HepG2 (cell line): ENCODE measurements at regions not wholly inside any gene's neighbourhood (a gene's known extent, or its start where the extent isn't known, plus 50 kb on each side); places are given as distances from the start of the nearest gene placed in this dataset.

Experiments
- ATAC-seq: fragments of 200-7000 bp; cut with Tn5 transposase; 3 replicates; pipeline ENCODE4 v1.9.1; 2020; ENCODE audit warnings: mild to moderate bottlenecking, moderate library complexity
- BruUV-seq: library from RNA; stranded (reverse); fragments of 400-500 nt; replicated peaks from 2 replicates; lab custom pipeline; 2021; lab: Mats Ljungman, UMichigan
- CTCF ChIA-PET: fragments of 300-600 bp; formaldehyde crosslinking; extraction: SDS; loops from one replicate; lab custom pipeline; 2021; ENCODE audit warnings: low total read pairs, inconsistent platforms, low intra/inter-chr PET ratio; lab: Yijun Ruan, JAX
- POLR2A ChIA-PET: fragments of 350-600 bp; sonication (Branson Sonifier 250); formaldehyde crosslinking; loops from one replicate; lab custom pipeline; 2020; ENCODE audit warnings: antibody characterized with exemption, inconsistent platforms; lab: Yijun Ruan, JAX
- DNase-seq: peaks from one replicate; pipeline ENCODE4 v3.0.0-alpha.2; 2015; ENCODE audit warnings: low spot score
- FAIRE-seq: peaks from 3 replicates; lab custom pipeline; 2011; peaks lifted over from hg19 to GRCh38; lab: Jason Lieb, UNC
- H2AFZ ChIP-seq: one replicate; pipeline ENCODE4 v1.6.1; 2011; ENCODE audit warnings: low read length, inconsistent platforms
- H3K27ac ChIP-seq: fragments of 300-600 bp; 3 replicates; pipeline ENCODE4 v1.8.0; 2011; ENCODE audit warnings: mixed run types, mild to moderate bottlenecking, mixed read lengths, low read length, inconsistent platforms; ENCODE audit not compliant: insufficient read depth; ENCODE audit errors: extremely low read length
- H3K27me3 ChIP-seq, 2 experiments: fragments of 200-600 bp in 1 of 2; 2 replicates in 1 of 2; 3 replicates in 1 of 2; pipeline versions ENCODE4 v1.6.0 to v1.8.0; 2011; ENCODE audit warnings: low read length in 2 of 2, mild to moderate bottlenecking in 2 of 2, moderate library complexity in 2 of 2, inconsistent platforms in 1 of 2; ENCODE audit not compliant: insufficient read depth in 2 of 2, control insufficient read depth in 1 of 2
- H3K36me3 ChIP-seq, 2 experiments: fragments of 200-600 bp in 1 of 2; replicated peaks in 1 of 2; 2 replicates in 1 of 2; 3 replicates in 1 of 2; pipeline versions ENCODE4 v1.5.1 to v1.8.0; 2011; ENCODE audit warnings: low read length in 2 of 2, inconsistent platforms in 1 of 2; ENCODE audit not compliant: insufficient read depth in 2 of 2, control insufficient read depth in 1 of 2
- H3K4me1 ChIP-seq: 2 replicates; pipeline ENCODE4 v1.5.1; 2012; ENCODE audit warnings: low read length, inconsistent platforms; ENCODE audit not compliant: insufficient read depth
- H3K4me2 ChIP-seq: 2 replicates; pipeline ENCODE4 v1.6.0; 2011; ENCODE audit warnings: low read depth, low read length, inconsistent platforms
- H3K4me3 ChIP-seq, 3 experiments: fragments of 200-600 bp in 1 of 3; sonication (generic), shearing (Covaris generic) in 1 of 3; replicated peaks in 1 of 3; 2 replicates each; pipeline ENCODE4 v1.5.1; 2011 to 2016; ENCODE audit warnings: low read length in 3 of 3, inconsistent platforms in 2 of 3, low read depth in 2 of 3, mild to moderate bottlenecking in 2 of 3, control low read depth in 1 of 3, mixed read lengths in 1 of 3; ENCODE audit not compliant: insufficient read depth in 1 of 3
- H3K79me2 ChIP-seq: one replicate; pipeline ENCODE4 v1.6.1; 2011; ENCODE audit warnings: low read length, inconsistent platforms; ENCODE audit not compliant: insufficient read depth
- H3K9ac ChIP-seq: 2 replicates; pipeline ENCODE4 v1.6.0; 2011; ENCODE audit warnings: mild to moderate bottlenecking, low read depth, low read length, inconsistent platforms; ENCODE audit not compliant: insufficient read depth
- H3K9me3 ChIP-seq: 2 replicates; pipeline ENCODE4 v1.5.1; 2012; ENCODE audit warnings: mild to moderate bottlenecking, low read length
- H4K20me1 ChIP-seq: 2 replicates; pipeline ENCODE4 v1.6.0; 2011; ENCODE audit warnings: inconsistent platforms, mild to moderate bottlenecking, low read length, moderate library complexity; ENCODE audit not compliant: insufficient read depth
- CBX5 ChIP-seq: sonication (generic); formaldehyde crosslinking; IDR thresholded peaks from 2 replicates; pipeline ENCODE4 v1.4.0; 2020; ENCODE audit warnings: missing genetic modification reagents, borderline replicate concordance
- MYNN ChIP-seq: sonication (generic); formaldehyde crosslinking; IDR thresholded peaks from 2 replicates; pipeline ENCODE4 v1.4.0; 2020; ENCODE audit warnings: mild to moderate bottlenecking, low read depth, missing genetic modification reagents
- POLR2AphosphoS2 ChIP-seq: IDR thresholded peaks from 2 replicates; pipeline ENCODE4 v1.6.1; 2011; ENCODE audit warnings: low read depth, low read length, improper control_type of control experiment
- RARA ChIP-seq: IDR thresholded peaks from 2 replicates; pipeline ENCODE4 v1.6.1; 2016; ENCODE audit warnings: missing genetic modification reagents, missing compliant biosample characterization
- SMAD9 ChIP-seq: sonication (generic); formaldehyde crosslinking; IDR thresholded peaks from 2 replicates; pipeline ENCODE4 v1.5.1; 2020; ENCODE audit warnings: mild to moderate bottlenecking, missing genetic modification reagents
- SP5 ChIP-seq: IDR thresholded peaks from 2 replicates; pipeline ENCODE4 v1.6.1; 2016; ENCODE audit warnings: low read depth, borderline replicate concordance
- TMF1 ChIP-seq: sonication (generic); formaldehyde crosslinking; IDR thresholded peaks from 2 replicates; pipeline ENCODE4 v1.8.1; 2022; ENCODE audit warnings: low read depth, missing genetic modification reagents
- ZMYM3 ChIP-seq: sonication (generic); formaldehyde crosslinking; IDR thresholded peaks from 2 replicates; pipeline ENCODE4 v1.5.1; 2020; ENCODE audit warnings: mild to moderate bottlenecking, missing genetic modification reagents
- ZNF335 ChIP-seq: sonication (generic); formaldehyde crosslinking; IDR thresholded peaks from 2 replicates; pipeline ENCODE4 v1.4.0; 2020; ENCODE audit warnings: missing genetic modification reagents
- ZNF557 ChIP-seq: sonication (generic); formaldehyde crosslinking; IDR thresholded peaks from 2 replicates; pipeline ENCODE4 v1.4.0; 2020; ENCODE audit warnings: missing genetic modification reagents
- ZNF564 ChIP-seq: sonication (generic); formaldehyde crosslinking; IDR thresholded peaks from 2 replicates; pipeline ENCODE4 v1.8.1; 2023; ENCODE audit warnings: mild to moderate bottlenecking, missing genetic modification reagents
- ZNF614 ChIP-seq: IDR thresholded peaks from 2 replicates; pipeline ENCODE4 v1.6.1; 2018; ENCODE audit warnings: missing biosample characterization, missing genetic modification reagents, inconsistent platforms, borderline replicate concordance
- WGBS: methylation state at CpG from one replicate; pipeline ENCODE4 v1.1.6; 2017; ENCODE audit warnings: low lambda C conversion rate; 5-methylcytosine and 5-hydroxymethylcytosine counted together
- in situ Hi-C: cut with HindIII; loops from 2 replicates; pipeline ENCODE4 v1.10.0; 2017; ENCODE audit warnings: low pct_unique_long_range_greater_than_20kb; ENCODE audit not compliant: extremely low pct_ligation_motif_present
- intact Hi-C: fragments of 100-400 bp; cut with micrococcal nuclease; formaldehyde crosslinking; loops from one replicate; pipeline ENCODE4 v1.10.0; 2022; ENCODE audit not compliant: unreplicated experiment
- TF ChIP-seq, protein P1 (sequence below): sonication (generic); formaldehyde crosslinking; IDR thresholded peaks from 2 replicates; pipeline ENCODE4 v1.5.1; 2020; ENCODE audit warnings: mild to moderate bottlenecking, missing genetic modification reagents, moderate library complexity
- TF ChIP-seq, protein P2 (sequence below): sonication (generic); formaldehyde crosslinking; IDR thresholded peaks from 2 replicates; pipeline ENCODE4 v1.8.0; 2022; ENCODE audit warnings: missing genetic modification reagents, low read depth, mild to moderate bottlenecking, borderline replicate concordance
- TF ChIP-seq, protein P3 (sequence below): sonication (generic); formaldehyde crosslinking; IDR thresholded peaks from 2 replicates; pipeline ENCODE4 v1.5.0; 2020; ENCODE audit warnings: missing genetic modification reagents
- TF ChIP-seq, protein P4 (sequence below): sonication (generic); formaldehyde crosslinking; IDR thresholded peaks from 2 replicates; pipeline ENCODE4 v1.8.1; 2022; ENCODE audit warnings: mild to moderate bottlenecking, missing genetic modification reagents
- TF ChIP-seq, protein P5 (sequence below): sonication (generic); formaldehyde crosslinking; IDR thresholded peaks from 2 replicates; pipeline ENCODE4 v1.9.0; 2021; ENCODE audit warnings: missing genetic modification reagents, borderline replicate concordance

DNA sequence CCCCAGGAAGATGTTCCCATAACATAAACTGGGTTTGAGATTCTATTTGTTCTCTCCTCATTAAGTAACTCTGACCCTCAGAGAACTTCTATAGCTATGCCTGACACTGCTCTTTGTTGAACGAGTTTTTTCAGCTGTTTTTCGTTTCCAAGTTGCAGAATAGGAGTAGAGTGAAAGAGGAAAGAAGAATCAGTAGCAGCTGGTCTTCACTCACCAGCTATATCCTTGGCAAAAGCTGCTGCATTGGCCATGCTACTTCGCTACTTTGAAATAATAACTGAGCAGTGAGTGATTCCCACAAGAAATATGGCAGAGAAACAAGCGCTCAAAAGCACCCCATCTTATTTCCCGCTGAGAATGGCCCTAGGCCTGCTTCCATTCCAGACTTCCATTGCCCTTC, 329.0 kb downstream of the ISL1 start:
- CTCF ChIA-PET, result no interaction called here
- POLR2A ChIA-PET, result no interaction called here

More for the DNA sequence above, 329.0 kb downstream of the ISL1 start:
- Histone ChIP-seq H3K4me3 (no peak overlapping the region), H3K9me3 (no peaks in the 10 kb centered on the region), H3K4me1 (no peaks in the 10 kb centered on the region), H3K79me2 (no peaks in the 10 kb centered on the region), H3K4me2 (no peak overlapping the region), H4K20me1 (no peaks in the 10 kb centered on the region), H3K9ac (no peak overlapping the region), H3K27ac (no peak overlapping the region), H2AFZ (no peak overlapping the region), H3K27me3 (no peaks in the 10 kb centered on the region), H3K36me3 (no peaks in the 10 kb centered on the region)
- in situ Hi-C loops (no loop called here), intact Hi-C loops (no loop called here)
- DNase-seq (no peak), FAIRE-seq (no peak), ATAC-seq (no peak)
- TF ChIP-seq, protein P1, sequence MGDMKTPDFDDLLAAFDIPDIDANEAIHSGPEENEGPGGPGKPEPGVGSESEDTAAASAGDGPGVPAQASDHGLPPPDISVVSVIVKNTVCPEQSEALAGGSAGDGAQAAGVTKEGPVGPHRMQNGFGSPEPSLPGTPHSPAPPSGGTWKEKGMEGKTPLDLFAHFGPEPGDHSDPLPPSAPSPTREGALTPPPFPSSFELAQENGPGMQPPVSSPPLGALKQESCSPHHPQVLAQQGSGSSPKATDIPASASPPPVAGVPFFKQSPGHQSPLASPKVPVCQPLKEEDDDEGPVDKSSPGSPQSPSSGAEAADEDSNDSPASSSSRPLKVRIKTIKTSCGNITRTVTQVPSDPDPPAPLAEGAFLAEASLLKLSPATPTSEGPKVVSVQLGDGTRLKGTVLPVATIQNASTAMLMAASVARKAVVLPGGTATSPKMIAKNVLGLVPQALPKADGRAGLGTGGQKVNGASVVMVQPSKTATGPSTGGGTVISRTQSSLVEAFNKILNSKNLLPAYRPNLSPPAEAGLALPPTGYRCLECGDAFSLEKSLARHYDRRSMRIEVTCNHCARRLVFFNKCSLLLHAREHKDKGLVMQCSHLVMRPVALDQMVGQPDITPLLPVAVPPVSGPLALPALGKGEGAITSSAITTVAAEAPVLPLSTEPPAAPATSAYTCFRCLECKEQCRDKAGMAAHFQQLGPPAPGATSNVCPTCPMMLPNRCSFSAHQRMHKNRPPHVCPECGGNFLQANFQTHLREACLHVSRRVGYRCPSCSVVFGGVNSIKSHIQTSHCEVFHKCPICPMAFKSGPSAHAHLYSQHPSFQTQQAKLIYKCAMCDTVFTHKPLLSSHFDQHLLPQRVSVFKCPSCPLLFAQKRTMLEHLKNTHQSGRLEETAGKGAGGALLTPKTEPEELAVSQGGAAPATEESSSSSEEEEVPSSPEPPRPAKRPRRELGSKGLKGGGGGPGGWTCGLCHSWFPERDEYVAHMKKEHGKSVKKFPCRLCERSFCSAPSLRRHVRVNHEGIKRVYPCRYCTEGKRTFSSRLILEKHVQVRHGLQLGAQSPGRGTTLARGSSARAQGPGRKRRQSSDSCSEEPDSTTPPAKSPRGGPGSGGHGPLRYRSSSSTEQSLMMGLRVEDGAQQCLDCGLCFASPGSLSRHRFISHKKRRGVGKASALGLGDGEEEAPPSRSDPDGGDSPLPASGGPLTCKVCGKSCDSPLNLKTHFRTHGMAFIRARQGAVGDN (CRISPR knock-in tag), result no peak
- TF ChIP-seq, protein P2, sequence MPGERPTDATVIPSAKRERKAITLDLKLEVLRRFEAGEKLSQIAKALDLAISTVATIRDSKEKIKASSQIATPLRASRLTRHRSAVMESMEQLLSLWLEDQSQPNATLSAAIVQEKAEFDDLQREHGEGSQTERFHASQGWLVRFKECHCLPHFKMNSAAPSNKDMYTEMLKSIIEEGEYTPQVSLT (CRISPR knock-in tag), result no peak
- TF ChIP-seq, protein P3, sequence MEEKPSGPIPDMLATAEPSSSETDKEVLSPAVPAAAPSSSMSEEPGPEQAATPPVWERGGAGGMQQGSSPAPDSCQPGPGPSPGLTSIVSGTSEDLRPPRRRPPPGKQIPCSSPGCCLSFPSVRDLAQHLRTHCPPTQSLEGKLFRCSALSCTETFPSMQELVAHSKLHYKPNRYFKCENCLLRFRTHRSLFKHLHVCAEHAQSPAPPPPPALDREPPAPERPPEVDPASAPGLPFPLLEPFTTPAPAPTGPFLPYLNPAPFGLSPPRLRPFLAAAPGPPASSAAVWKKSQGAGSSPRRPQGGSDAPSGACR (CRISPR knock-in tag), result no peak
- no peak for TF ChIP-seq MYNN
- TF ChIP-seq RARA (CRISPR knock-in tag), result no peak
- TF ChIP-seq, protein P4, sequence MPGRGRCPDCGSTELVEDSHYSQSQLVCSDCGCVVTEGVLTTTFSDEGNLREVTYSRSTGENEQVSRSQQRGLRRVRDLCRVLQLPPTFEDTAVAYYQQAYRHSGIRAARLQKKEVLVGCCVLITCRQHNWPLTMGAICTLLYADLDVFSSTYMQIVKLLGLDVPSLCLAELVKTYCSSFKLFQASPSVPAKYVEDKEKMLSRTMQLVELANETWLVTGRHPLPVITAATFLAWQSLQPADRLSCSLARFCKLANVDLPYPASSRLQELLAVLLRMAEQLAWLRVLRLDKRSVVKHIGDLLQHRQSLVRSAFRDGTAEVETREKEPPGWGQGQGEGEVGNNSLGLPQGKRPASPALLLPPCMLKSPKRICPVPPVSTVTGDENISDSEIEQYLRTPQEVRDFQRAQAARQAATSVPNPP (CRISPR knock-in tag), result no peak
- no peak for TF ChIP-seq ZMYM3 (CRISPR knock-in tag)
- TF ChIP-seq CBX5 (CRISPR knock-in tag), result no peak
- no peak for TF ChIP-seq ZNF335 (CRISPR knock-in tag)
- no peak for TF ChIP-seq POLR2AphosphoS2
- no peak for TF ChIP-seq ZNF564 (CRISPR knock-in tag)
- TF ChIP-seq SP5 (CRISPR knock-in tag), result no peak
- TF ChIP-seq ZNF614, result no peak
- no peak for TF ChIP-seq ZNF557 (CRISPR knock-in tag)
- no peak for TF ChIP-seq SMAD9 (CRISPR knock-in tag)
- TF ChIP-seq, protein P5, sequence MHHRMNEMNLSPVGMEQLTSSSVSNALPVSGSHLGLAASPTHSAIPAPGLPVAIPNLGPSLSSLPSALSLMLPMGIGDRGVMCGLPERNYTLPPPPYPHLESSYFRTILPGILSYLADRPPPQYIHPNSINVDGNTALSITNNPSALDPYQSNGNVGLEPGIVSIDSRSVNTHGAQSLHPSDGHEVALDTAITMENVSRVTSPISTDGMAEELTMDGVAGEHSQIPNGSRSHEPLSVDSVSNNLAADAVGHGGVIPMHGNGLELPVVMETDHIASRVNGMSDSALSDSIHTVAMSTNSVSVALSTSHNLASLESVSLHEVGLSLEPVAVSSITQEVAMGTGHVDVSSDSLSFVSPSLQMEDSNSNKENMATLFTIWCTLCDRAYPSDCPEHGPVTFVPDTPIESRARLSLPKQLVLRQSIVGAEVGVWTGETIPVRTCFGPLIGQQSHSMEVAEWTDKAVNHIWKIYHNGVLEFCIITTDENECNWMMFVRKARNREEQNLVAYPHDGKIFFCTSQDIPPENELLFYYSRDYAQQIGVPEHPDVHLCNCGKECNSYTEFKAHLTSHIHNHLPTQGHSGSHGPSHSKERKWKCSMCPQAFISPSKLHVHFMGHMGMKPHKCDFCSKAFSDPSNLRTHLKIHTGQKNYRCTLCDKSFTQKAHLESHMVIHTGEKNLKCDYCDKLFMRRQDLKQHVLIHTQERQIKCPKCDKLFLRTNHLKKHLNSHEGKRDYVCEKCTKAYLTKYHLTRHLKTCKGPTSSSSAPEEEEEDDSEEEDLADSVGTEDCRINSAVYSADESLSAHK (CRISPR knock-in tag), result no peak
- no peak for TF ChIP-seq TMF1
- WGBS, result 0% methylated on average over 5 of the region's 5 CpGs
- BruUV-seq, result no TSS peak
